Activated CD4-positive, alpha-beta memory T cell treated with anti-CD3 and anti-CD28 coated beads, Interleukin-2, amount 10 ng/mL, durations not matched to agents 7 days and 5 days (primary cell): ENCODE measurements at regions not wholly inside any gene's neighbourhood (a gene's known extent, or its start where the extent isn't known, plus 50 kb on each side); places are given as distances from the start of the nearest gene placed in this dataset.

Experiments used
- CTCF ChIA-PET: fragments of 350-600 bp; sonication (Branson Sonifier 250); formaldehyde crosslinking; loops from one replicate; lab custom pipeline; 2021; ENCODE audit warnings: antibody characterized with exemption, inconsistent platforms; lab: Charles Lee
- POLR2A ChIA-PET: fragments of 350-600 bp; sonication (Branson Sonifier 250); formaldehyde crosslinking; loops from one replicate; lab custom pipeline; 2021; ENCODE audit warnings: antibody characterized with exemption; lab: Charles Lee
- DNase-seq: peaks from one replicate; pipeline ENCODE4 v3.0.0-alpha.2; 2020
- H3K27ac Mint-ChIP-seq: one replicate; pipeline ENCODE4 v1.8.0; 2021; ENCODE audit warnings: mild to moderate bottlenecking, mixed read lengths
- H3K27me3 Mint-ChIP-seq: one replicate; pipeline ENCODE4 v1.8.0; 2021; ENCODE audit warnings: mixed read lengths
- H3K36me3 Mint-ChIP-seq: one replicate; pipeline ENCODE4 v1.8.0; 2021; ENCODE audit warnings: low read depth, mixed read lengths
- H3K4me1 Mint-ChIP-seq: one replicate; pipeline ENCODE4 v1.8.0; 2021; ENCODE audit warnings: mixed read lengths
- H3K4me3 Mint-ChIP-seq: one replicate; pipeline ENCODE4 v1.8.0; 2021; ENCODE audit warnings: mild to moderate bottlenecking, mixed read lengths
- H3K9me3 Mint-ChIP-seq: one replicate; pipeline ENCODE4 v1.8.0; 2021; ENCODE audit warnings: mixed read lengths

DNA sequence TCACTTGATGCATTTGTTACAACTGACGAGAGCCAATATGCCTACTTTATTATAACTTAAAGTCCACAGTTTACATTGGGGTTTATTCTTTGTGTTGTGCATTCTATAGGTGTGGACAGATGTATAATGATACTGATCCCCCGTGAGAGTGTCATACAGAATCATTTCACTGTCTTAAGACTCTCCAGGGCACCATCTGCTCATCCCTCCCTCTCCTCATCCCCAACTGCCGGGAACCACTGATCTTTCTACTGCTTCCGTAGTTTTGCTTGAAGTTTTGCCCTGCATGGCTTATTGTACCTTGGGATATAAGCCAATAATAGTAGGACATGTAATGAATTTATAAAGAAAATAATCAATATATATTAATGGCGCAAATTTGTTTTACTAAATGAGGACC lies 137.8 kb upstream of the MSX1 start:
- CTCF ChIA-PET, result no interaction called here
- POLR2A ChIA-PET, result no interaction called here
- H3K9me3 Mint-ChIP-seq, result peaks cover 22% of the 10 kb centered on the region

DNA sequence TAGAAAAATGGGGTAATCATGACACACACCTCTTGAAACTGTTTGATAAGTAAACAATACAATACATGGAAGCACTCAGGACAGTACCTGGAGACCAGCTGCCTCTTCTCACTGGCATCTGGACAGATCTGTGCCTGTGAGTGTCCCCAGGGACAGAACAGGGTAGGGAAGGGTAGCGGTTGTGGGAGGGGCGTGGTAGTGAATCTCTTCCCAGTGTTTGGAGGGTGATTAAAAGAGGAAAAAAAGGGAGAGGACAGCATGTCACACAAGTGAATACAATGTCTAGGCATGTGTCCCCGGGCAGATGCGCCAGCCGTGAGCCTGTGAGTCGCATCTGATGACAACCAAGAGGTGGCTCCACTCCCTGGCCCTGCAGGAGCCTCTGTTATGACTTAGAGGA lies 138.8 kb upstream of the MSX1 start:
- H3K9me3 Mint-ChIP-seq, result peaks cover 12% of the 10 kb centered on the region
- ChIA-PET CTCF (no interaction called here), POLR2A (no interaction called here)
- H3K4me3 Mint-ChIP-seq, result no peak overlapping the region
- no peak for DNase-seq
- peaks cover 4% of the 10 kb centered on the region for H3K36me3 Mint-ChIP-seq
- H3K27ac Mint-ChIP-seq, result no peak overlapping the region
- H3K27me3 Mint-ChIP-seq, result no peaks in the 10 kb centered on the region
- no peaks in the 10 kb centered on the region for H3K4me1 Mint-ChIP-seq

More for the DNA sequence above, 137.8 kb upstream of the MSX1 start:
- Mint-ChIP-seq H3K36me3 (peaks cover 4% of the 10 kb centered on the region), H3K4me1 (no peaks in the 10 kb centered on the region), H3K27ac (no peak overlapping the region), H3K4me3 (no peak overlapping the region), H3K27me3 (no peaks in the 10 kb centered on the region)
- DNase-seq, result no peak

DNA sequence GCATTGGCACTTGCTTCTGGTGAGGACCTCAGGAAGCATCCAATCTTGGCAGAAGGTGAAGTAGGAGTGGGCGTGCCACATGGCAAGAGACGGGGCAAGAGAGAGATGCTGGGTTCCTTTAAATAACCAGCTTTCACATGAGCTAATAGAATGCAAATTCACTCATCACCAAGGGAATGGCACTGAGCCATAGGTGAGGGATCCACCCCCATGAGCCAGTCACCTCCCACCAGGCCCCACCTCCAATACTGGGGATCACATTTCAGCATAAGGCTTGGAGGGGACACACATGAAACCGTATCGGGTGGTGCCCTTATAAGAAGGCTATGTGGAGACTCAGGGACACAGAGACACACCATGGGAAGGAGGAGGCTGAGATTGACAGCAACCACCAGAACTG lies 140.0 kb upstream of the MSX1 start:
- Mint-ChIP-seq H3K36me3 (no peaks in the 10 kb centered on the region), H3K9me3 (peaks cover 6% of the 10 kb centered on the region), H3K4me3 (no peak overlapping the region), H3K27me3 (no peaks in the 10 kb centered on the region), H3K4me1 (no peaks in the 10 kb centered on the region), H3K27ac (no peak overlapping the region)
- CTCF ChIA-PET, result no interaction called here
- no peak for DNase-seq
- POLR2A ChIA-PET, result no interaction called here

GRCh38 chr4:4717692-4718091 lies 141.8 kb upstream of the MSX1 start:
- POLR2A ChIA-PET, result no interaction called here
- no peak for DNase-seq
- Mint-ChIP-seq H3K4me3 (no peak overlapping the region), H3K27me3 (no peaks in the 10 kb centered on the region), H3K36me3 (no peaks in the 10 kb centered on the region), H3K9me3 (no peaks in the 10 kb centered on the region), H3K4me1 (no peaks in the 10 kb centered on the region), H3K27ac (no peak overlapping the region)
- CTCF ChIA-PET, result no interaction called here

DNA sequence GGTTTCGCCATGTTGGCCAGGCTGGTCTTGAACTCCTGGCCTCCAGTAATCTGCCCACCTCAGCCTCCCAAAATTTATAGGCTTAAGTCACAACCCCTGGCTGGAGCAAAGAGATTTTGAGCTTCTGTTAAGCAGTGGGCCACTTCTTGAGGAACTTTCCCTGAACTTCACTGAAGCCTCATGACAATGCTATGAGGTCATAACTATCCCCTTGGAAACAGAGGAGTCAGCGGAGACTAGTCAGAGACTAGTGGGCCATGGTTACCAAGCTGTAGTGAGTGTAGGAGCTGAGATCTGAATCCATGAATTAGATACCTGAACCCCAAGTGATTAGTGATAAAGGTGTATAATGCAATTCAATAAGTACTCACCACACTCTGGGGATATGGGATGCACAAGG lies 145.1 kb upstream of the MSX1 start:
- Mint-ChIP-seq H3K4me3 (no peak overlapping the region), H3K9me3 (no peaks in the 10 kb centered on the region), H3K27me3 (no peaks in the 10 kb centered on the region), H3K4me1 (no peaks in the 10 kb centered on the region), H3K27ac (no peak overlapping the region), H3K36me3 (no peaks in the 10 kb centered on the region)
- CTCF ChIA-PET, result no interaction called here
- DNase-seq, result no peak
- POLR2A ChIA-PET, result no interaction called here

GRCh38 chr4:4712800-4713528 lies 146.5 kb upstream of the MSX1 start:
- H3K9me3 Mint-ChIP-seq, result no peaks in the 10 kb centered on the region
- H3K4me3 Mint-ChIP-seq, result no peak overlapping the region
- H3K36me3 Mint-ChIP-seq, result no peaks in the 10 kb centered on the region
- no peaks in the 10 kb centered on the region for H3K27me3 Mint-ChIP-seq
- ChIA-PET CTCF (no interaction called here), POLR2A (no interaction called here)
- H3K4me1 Mint-ChIP-seq, result no peaks in the 10 kb centered on the region
- no peak overlapping the region for H3K27ac Mint-ChIP-seq
- no peak for DNase-seq

- Mint-ChIP-seq H3K4me1 (no peaks in the 10 kb centered on the region), H3K27me3 (no peaks in the 10 kb centered on the region), H3K36me3 (no peaks in the 10 kb centered on the region), H3K27ac (no peak overlapping the region), H3K9me3 (no peaks in the 10 kb centered on the region), H3K4me3 (no peak overlapping the region)
- CTCF ChIA-PET, result no interaction called here
- no peak for DNase-seq
- POLR2A ChIA-PET, result no interaction called here
Observed at GRCh38 chr4:4711902-4712301, 147.6 kb upstream of the MSX1 start.

GRCh38 chr4:4709736-4710135 lies 149.7 kb upstream of the MSX1 start:
- Mint-ChIP-seq H3K4me3 (no peak overlapping the region), H3K27me3 (no peaks in the 10 kb centered on the region), H3K4me1 (no peaks in the 10 kb centered on the region), H3K36me3 (no peaks in the 10 kb centered on the region), H3K27ac (no peak overlapping the region), H3K9me3 (no peaks in the 10 kb centered on the region)
- POLR2A ChIA-PET, result no interaction called here
- no peak for DNase-seq
- CTCF ChIA-PET, result no interaction called here

GRCh38 chr4:4704267-4704666 lies 155.2 kb upstream of the MSX1 start:
- H3K27ac Mint-ChIP-seq, result no peak overlapping the region
- no peak for DNase-seq
- no peaks in the 10 kb centered on the region for H3K9me3 Mint-ChIP-seq
- ChIA-PET POLR2A (no interaction called here), CTCF (no interaction called here)
- no peaks in the 10 kb centered on the region for H3K4me1 Mint-ChIP-seq
- H3K27me3 Mint-ChIP-seq, result no peaks in the 10 kb centered on the region
- H3K36me3 Mint-ChIP-seq, result no peaks in the 10 kb centered on the region
- no peak overlapping the region for H3K4me3 Mint-ChIP-seq

- Mint-ChIP-seq H3K4me3 (no peak overlapping the region), H3K9me3 (no peaks in the 10 kb centered on the region), H3K27me3 (no peaks in the 10 kb centered on the region), H3K36me3 (no peaks in the 10 kb centered on the region), H3K4me1 (peaks cover 5% of the 10 kb centered on the region), H3K27ac (no peak overlapping the region)
- DNase-seq, result no peak
- ChIA-PET CTCF (no interaction called here), POLR2A (no interaction called here)
Observed at GRCh38 chr4:4697584-4697983, 155.7 kb upstream of the STX18 start.

DNA sequence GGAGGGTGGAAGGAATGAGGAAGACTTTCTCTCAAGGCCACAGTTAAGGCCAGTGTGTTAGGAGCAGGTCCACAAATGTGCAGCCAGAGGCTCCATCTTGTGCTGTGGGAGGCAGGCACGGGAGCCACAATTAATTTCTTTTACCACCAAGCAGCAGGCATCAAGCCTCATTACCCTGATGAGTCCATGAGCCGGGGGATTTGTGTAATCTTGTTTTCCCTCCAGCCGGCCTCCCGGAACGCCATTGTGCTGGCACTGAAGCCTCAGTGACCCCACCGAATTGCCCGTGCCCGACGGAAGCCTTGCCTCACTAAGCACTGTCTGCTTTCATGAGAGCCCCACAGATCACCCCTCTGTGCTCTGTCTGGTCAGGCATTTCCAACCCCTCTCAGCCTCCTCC lies 154.7 kb upstream of the STX18 start:
- no peak overlapping the region for H3K4me3 Mint-ChIP-seq

GRCh38 chr4:4695497-4695896 lies 153.6 kb upstream of the STX18 start:
- no peak for DNase-seq
- no peak overlapping the region for H3K4me3 Mint-ChIP-seq
- CTCF ChIA-PET, result no interaction called here
- H3K27ac Mint-ChIP-seq, result no peak overlapping the region
- H3K9me3 Mint-ChIP-seq, result no peaks in the 10 kb centered on the region
- POLR2A ChIA-PET, result no interaction called here
- H3K36me3 Mint-ChIP-seq, result no peaks in the 10 kb centered on the region
- no peaks in the 10 kb centered on the region for H3K27me3 Mint-ChIP-seq
- H3K4me1 Mint-ChIP-seq, result peaks cover 9% of the 10 kb centered on the region

More for the DNA sequence above, 154.7 kb upstream of the STX18 start:
- H3K27me3 Mint-ChIP-seq, result no peaks in the 10 kb centered on the region
- DNase-seq, result no peak
- ChIA-PET POLR2A (no interaction called here), CTCF (no interaction called here)
- H3K36me3 Mint-ChIP-seq, result no peaks in the 10 kb centered on the region
- no peaks in the 10 kb centered on the region for H3K9me3 Mint-ChIP-seq
- H3K27ac Mint-ChIP-seq, result no peak overlapping the region
- peaks cover 5% of the 10 kb centered on the region for H3K4me1 Mint-ChIP-seq

DNA sequence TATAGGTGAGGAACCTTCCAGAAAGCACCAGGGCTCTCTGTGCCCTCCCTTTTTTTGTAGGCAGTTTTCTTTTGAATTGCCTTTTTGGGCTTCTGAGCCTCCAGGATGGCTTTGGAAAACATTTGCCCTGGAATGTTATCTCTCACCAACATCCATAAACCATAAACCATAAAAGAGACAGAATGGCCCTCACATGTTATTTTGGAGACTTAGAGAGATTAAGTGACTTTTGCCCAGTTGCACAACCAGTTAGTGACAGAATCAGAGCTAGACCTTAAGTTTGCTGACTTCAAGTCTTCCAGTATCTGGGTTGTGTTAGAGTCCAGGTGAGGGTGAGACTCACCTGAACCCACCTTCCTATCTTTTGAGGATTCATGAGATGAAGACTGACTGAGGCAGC lies 153.0 kb upstream of the STX18 start:
- DNase-seq, result no peak
- Mint-ChIP-seq H3K4me3 (no peak overlapping the region), H3K27me3 (no peaks in the 10 kb centered on the region), H3K4me1 (peaks cover 14% of the 10 kb centered on the region), H3K36me3 (no peaks in the 10 kb centered on the region), H3K27ac (no peak overlapping the region), H3K9me3 (no peaks in the 10 kb centered on the region)
- ChIA-PET POLR2A (no interaction called here), CTCF (no interaction called here)

DNA sequence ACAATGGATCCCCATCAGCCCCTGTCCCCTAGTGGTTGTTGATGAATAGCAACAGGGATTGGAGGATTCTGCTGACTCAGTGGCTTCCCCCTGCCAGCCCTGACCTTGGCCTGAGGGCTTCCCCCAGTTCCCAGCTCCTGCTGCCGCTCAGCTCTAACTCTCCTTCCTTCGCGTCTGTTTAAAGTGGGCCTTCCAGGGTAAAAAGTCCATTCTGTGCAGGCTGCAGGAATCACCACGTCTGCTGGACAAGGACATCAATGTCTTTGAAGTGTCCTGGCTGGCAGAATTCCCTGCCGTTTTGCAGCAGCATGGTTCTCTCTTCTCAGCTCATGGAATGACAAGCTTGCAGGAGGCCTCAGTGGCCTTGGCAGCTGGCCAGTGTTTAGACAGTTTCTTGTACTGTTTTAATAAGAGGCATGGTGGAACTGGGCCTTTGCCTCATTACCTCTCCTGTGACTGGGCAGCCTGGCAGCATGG lies 152.5 kb upstream of the STX18 start:
- Mint-ChIP-seq H3K27me3 (no peaks in the 10 kb centered on the region), H3K9me3 (no peaks in the 10 kb centered on the region), H3K4me1 (peaks cover 19% of the 10 kb centered on the region), H3K4me3 (no peak overlapping the region), H3K27ac (no peak overlapping the region), H3K36me3 (no peaks in the 10 kb centered on the region)
- ChIA-PET POLR2A (no interaction called here), CTCF (no interaction called here)
- DNase-seq, result no peak
